Jurkat, Clone E6-1 (cell line): ENCODE measurements at regions not wholly inside any gene's neighbourhood (a gene's known extent, or its start where the extent isn't known, plus 50 kb on each side); places are given as distances from the start of the nearest gene placed in this dataset.

Experiments used
- DNase-seq: peaks from one replicate; pipeline ENCODE4 v3.0.0-alpha.2; 2011; ENCODE audit warnings: low read depth, low spot score
- H3K4me3 ChIP-seq: 2 replicates; pipeline ENCODE4 v1.5.1; 2011; ENCODE audit warnings: mild to moderate bottlenecking, low read length, control low read depth, moderate library complexity

DNA sequence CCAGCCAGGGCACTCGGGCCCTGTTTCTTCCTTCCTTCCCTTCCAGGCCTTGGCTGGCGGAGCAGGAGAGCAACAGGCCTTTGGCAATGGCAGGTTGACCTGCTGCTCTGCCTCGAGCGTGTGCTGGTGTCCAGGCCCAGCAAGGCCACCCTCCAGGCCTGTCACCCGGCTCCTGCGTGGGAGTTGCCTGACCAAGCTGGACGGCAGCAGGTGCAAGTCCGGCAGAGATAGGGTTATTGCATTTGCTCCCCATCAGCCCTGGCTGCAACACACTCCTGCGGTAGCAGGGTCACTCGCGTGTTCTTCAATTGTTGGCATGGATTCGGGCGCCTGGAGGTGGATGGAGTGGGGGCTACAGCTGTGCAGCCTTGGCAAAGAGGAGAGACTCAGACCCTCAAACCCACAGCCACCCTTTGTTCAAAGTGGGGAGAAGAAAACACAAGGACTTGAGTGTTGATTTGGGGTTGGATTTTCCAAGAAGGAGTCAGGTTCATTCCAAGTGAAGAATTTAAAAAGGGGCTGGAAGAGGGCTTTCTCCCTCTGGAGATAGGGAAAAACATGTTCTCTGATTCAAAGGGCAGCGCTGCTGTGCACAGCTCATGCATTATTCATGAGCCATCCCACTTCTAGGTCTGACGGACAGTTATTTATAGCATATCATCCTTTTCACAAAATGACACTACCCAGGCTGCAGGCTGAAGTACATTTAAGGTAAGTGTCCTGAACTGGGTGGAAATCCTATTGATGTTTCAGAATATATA is 64.2 kb upstream of the PITRM1 start:
- DNase-seq = no peak
- H3K4me3 ChIP-seq = no peak overlapping the region

DNA sequence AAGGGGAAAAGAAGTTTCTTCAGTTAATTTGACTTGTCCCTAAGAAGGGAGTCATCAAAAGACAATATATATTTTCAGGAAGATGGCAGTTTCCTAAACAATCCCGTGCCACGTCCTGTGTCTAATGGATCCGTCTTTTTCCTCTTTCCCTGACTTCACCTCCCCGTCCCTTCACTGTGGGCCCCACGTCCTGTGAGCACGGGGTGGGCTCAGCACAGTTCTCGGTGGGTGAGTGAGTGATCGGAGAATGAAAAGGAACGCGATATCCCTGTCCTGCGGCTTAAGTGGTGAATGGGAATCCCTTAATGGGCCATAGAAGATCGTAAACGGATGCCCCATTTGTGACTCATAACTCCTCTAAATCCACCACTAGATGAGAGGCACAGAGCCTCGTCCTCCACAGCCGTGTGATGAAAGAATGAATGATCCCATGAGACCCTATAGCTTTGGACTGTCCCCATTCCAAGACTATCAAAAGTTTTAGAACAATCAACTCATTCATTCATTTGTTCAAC is 63.5 kb upstream of the PITRM1 start:
- DNase-seq = no peak
- H3K4me3 ChIP-seq = no peak overlapping the region

- DNase-seq = no peak
- H3K4me3 ChIP-seq = no peak overlapping the region
Measured at GRCh38 chr10:3235395-3235794, 62.8 kb upstream of the PITRM1 start.

- H3K4me3 ChIP-seq = no peak overlapping the region
- DNase-seq = no peak
Measured at GRCh38 chr10:3233486-3233990, 61.0 kb upstream of the PITRM1 start.

DNA sequence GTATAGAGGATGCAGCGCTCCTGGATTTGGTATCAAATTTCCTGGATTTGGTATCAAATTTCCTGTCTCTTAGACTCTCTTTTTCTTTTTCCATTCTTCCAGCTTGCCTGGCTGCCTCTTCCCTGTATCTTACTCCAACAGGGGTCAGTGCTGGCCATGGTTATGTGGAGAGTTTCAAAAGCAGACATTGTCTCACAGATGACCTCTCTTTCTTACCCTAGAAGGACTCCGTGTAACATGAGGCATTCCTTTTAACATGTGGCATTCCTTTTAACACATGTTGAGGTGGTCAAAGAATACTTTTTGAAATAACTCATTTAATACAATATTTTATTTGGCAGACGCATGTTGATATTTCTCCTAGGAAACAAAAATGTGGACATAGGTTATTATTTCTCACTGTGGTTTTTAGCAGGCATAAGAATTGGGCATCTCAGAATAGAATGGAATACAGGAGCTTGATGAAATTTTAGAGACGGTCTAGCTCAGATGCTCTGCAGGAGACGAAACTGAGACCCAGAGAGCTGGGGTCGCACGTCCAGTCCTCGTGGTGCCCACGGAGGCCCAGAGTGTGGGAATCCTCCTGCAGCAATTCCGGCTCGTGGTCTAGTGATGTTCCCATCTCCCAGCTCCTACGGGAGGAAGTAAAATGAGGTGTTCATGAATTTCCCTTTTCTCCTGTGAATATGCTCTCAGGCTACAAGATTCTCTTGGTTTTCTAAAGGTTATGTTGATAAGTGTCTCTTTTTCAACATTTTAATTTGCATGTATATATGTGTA is 59.6 kb upstream of the PITRM1 start:
- no peak for DNase-seq
- no peak overlapping the region for H3K4me3 ChIP-seq

DNA sequence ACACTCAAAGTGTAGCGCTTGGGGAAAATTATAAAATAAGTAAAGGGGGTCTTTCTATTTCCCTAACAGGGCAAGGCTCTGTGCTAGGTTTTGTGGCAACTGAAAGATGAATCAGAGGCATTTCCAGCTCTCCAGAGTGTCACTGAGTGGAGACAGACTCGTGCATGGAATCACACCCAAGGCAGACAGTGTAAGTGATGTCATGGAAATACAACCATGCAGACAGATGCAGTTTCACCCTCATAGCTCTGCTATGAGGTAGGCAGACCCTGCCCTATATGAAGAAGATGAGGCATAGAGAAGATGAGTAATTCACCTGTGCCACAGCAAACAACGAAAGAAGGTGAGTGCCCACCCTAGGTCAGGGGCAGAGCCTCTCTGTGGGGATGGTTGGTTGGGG is 57.2 kb upstream of the PITRM1 start:
- DNase-seq = no peak
- no peak overlapping the region for H3K4me3 ChIP-seq

GRCh38 chr10:3228629-3228945 is 56.0 kb upstream of the PITRM1 start:
- no peak for DNase-seq
- no peak overlapping the region for H3K4me3 ChIP-seq

DNA sequence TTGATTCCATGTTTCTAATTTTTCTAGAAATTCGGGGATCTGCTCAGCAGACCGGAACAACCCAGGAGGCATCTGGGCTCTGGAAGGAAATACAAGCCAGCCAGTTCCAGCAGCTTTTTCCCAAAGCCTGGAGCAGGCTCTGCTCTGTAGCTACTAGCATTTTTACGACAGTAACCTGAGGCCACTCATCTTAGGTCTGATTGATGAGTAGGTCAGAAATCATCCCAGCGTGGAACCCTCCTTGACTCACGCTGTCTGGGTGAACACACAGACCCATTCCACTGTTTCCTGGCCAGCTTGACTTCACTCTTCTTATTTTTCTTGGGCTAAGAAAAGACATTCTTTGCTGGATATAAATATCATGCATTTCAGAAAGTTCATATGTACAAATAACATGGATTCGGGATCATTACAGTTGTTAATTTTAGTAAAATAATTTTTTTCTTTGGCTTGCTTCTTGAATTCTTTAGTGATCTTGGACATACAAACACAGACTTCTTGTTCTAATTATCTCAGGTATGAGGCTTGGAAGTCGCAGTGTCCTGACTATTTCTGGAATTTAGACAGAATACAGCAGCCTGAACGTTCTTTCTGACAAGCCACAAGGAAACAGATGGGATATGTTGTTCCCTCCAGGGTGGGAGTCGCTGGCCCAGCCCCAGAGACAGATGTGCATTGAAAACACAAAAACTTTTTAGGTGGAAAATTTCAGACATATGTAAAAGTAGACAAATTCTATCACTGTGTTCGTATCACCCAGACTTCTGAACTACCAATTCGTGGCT is 54.6 kb upstream of the PITRM1 start:
- no peak for DNase-seq
- H3K4me3 ChIP-seq = no peak overlapping the region

- no peak for DNase-seq
Measured at GRCh38 chr10:3225561-3225960, 53.0 kb upstream of the PITRM1 start.

GRCh38 chr10:3224241-3224640 is 51.7 kb upstream of the PITRM1 start:
- no peak for DNase-seq

More at GRCh38 chr10:3225561-3225960, 53.0 kb upstream of the PITRM1 start:
- no peak overlapping the region for H3K4me3 ChIP-seq

GRCh38 chr10:3222626-3223025 is 50.0 kb upstream of the PITRM1 start:
- no peak for DNase-seq
- H3K4me3 ChIP-seq = no peak overlapping the region

More at GRCh38 chr10:3224241-3224640, 51.7 kb upstream of the PITRM1 start:
- H3K4me3 ChIP-seq = no peak overlapping the region
